ENCODE measurements at regions not wholly inside any gene's neighbourhood (a gene's known extent, or its start where the extent isn't known, plus 50 kb on each side); places are given as distances from the start of the nearest gene placed in this dataset.
A peak's percentile ranks its signal among the peaks of the same experiment; 100 is the strongest.

- no peak overlapping the region for H3K27ac ChIP-seq (ENCODE audit: low read depth in 1 of 2, low read length in 2 of 2)
- ATAC-seq (ENCODE audit: poor library complexity): no peak
- ChIA-PET POLR2A (no interaction called here), CTCF (no interaction called here)
- Mint-ChIP-seq H3K27me3 (peaks cover 8% of the 10 kb centered on the region), H3K27ac (no peak overlapping the region), H3K4me1 (ENCODE audit: low read depth) (peaks cover 80% of the 10 kb centered on the region), H3K4me3 (no peak overlapping the region), H3K9me3 (no peaks in the 10 kb centered on the region), H3K36me3 (ENCODE audit: low read depth) (no peaks in the 10 kb centered on the region)
- H3K27me3 ChIP-seq (ENCODE audit: control insufficient read depth in 1 of 2, insufficient read depth in 2 of 2, low read length in 2 of 2): no peaks in the 10 kb centered on the region
- H3K4me3 ChIP-seq (ENCODE audit: low read length): no peak overlapping the region
- no peak for DNase-seq
- peaks cover 37% of the 10 kb centered on the region for H3K4me1 ChIP-seq (ENCODE audit: insufficient read depth, low read length)
- TF ChIP-seq CTCF (IDR thresholded peaks at IDR 0.05): no peak
- peaks cover 0 to 54% of the 10 kb centered on the region in 2 experiments for H3K9me3 ChIP-seq (ENCODE audit: control insufficient read depth in 1 of 2, insufficient read depth in 1 of 2, low read length in 2 of 2)
- intact Hi-C loops (cut with DNase I, micrococcal nuclease): no loop called here
- H3K36me3 ChIP-seq (ENCODE audit: insufficient read depth, low read length): no peaks in the 10 kb centered on the region
Measured at GRCh38 chr7:155991470-155991869, 179.2 kb upstream of the SHH start.

- ChIA-PET CTCF (no interaction called here), POLR2A (interaction anchor here (1.1 kb wide), 1 partner anchor 10 kb away, joined by 3 read pairs; no protein-coding TSS in a partner anchor)
- H3K27ac ChIP-seq (ENCODE audit: low read depth in 1 of 2, low read length in 2 of 2): no peak overlapping the region
- Mint-ChIP-seq H3K27me3 (no peaks in the 10 kb centered on the region), H3K27ac (peak overlapping the region; percentile 49), H3K4me3 (no peak overlapping the region), H3K4me1 (ENCODE audit: low read depth) (peaks cover 52% of the 10 kb centered on the region), H3K36me3 (ENCODE audit: low read depth) (no peaks in the 10 kb centered on the region), H3K9me3 (no peaks in the 10 kb centered on the region)
- H3K36me3 ChIP-seq (ENCODE audit: insufficient read depth, low read length): no peaks in the 10 kb centered on the region
- intact Hi-C loops (cut with DNase I, micrococcal nuclease): loop anchor here in 1 of 2 experiments (5.0 kb wide), 1 partner anchor 104 kb away; no protein-coding TSS in a partner anchor
- TF ChIP-seq CTCF (IDR thresholded peaks at IDR 0.05): no peak
- peaks cover 12% of the 10 kb centered on the region for H3K4me1 ChIP-seq (ENCODE audit: insufficient read depth, low read length)
- peaks cover 0 to 57% of the 10 kb centered on the region in 2 experiments for H3K9me3 ChIP-seq (ENCODE audit: control insufficient read depth in 1 of 2, insufficient read depth in 1 of 2, low read length in 2 of 2)
- no peak for DNase-seq
- ATAC-seq (ENCODE audit: poor library complexity): no peak
- no peak overlapping the region for H3K4me3 ChIP-seq (ENCODE audit: low read length)
- no peaks in the 10 kb centered on the region for H3K27me3 ChIP-seq (ENCODE audit: control insufficient read depth in 1 of 2, insufficient read depth in 2 of 2, low read length in 2 of 2)
Measured at GRCh38 chr7:155988416-155988815, 176.2 kb upstream of the SHH start.

GRCh38 chr7:155987681-155988235, 175.5 kb upstream of the SHH start:
- Mint-ChIP-seq H3K4me3 (no peak overlapping the region), H3K4me1 (ENCODE audit: low read depth) (peaks cover 45% of the 10 kb centered on the region), H3K9me3 (no peaks in the 10 kb centered on the region), H3K27ac (no peak overlapping the region), H3K36me3 (ENCODE audit: low read depth) (no peaks in the 10 kb centered on the region), H3K27me3 (no peaks in the 10 kb centered on the region)
- H3K9me3 ChIP-seq (ENCODE audit: control insufficient read depth in 1 of 2, insufficient read depth in 1 of 2, low read length in 2 of 2): peaks cover 0 to 60% of the 10 kb centered on the region in 2 experiments
- no peak for TF ChIP-seq CTCF (IDR thresholded peaks at IDR 0.05)
- ChIA-PET POLR2A (interaction anchor here (1.1 kb wide), 1 partner anchor 10 kb away, joined by 3 read pairs; no protein-coding TSS in a partner anchor), CTCF (no interaction called here)
- DNase-seq: no peak
- peaks cover 8% of the 10 kb centered on the region for H3K4me1 ChIP-seq (ENCODE audit: insufficient read depth, low read length)
- H3K4me3 ChIP-seq (ENCODE audit: low read length): no peak overlapping the region
- intact Hi-C loops (cut with DNase I, micrococcal nuclease): loop anchor here in 1 of 2 experiments (5.0 kb wide), 1 partner anchor 105 kb away; no protein-coding TSS in a partner anchor
- no peak overlapping the region for H3K27ac ChIP-seq (ENCODE audit: low read depth in 1 of 2, low read length in 2 of 2)
- no peak for ATAC-seq (ENCODE audit: poor library complexity)
- no peaks in the 10 kb centered on the region for H3K27me3 ChIP-seq (ENCODE audit: control insufficient read depth in 1 of 2, insufficient read depth in 2 of 2, low read length in 2 of 2)
- H3K36me3 ChIP-seq (ENCODE audit: insufficient read depth, low read length): no peaks in the 10 kb centered on the region

All from CD4-positive, alpha-beta T cell (primary cell).